Stimulated activated naive CD8-positive, alpha-beta T cell treated with anti-CD3 and anti-CD28 coated beads, Interleukin-15, amount 100 ng/mL, for 72 hours (primary cell): ENCODE measurements at regions not wholly inside any gene's neighbourhood (a gene's known extent, or its start where the extent isn't known, plus 50 kb on each side); places are given as distances from the start of the nearest gene placed in this dataset.

Source experiments
- ATAC-seq: fragments of 150-1000 bp; cut with Tn5 transposase; 2 replicates; pipeline ENCODE4 v1.10.0; 2021; ENCODE audit warnings: mild to moderate bottlenecking, moderate library complexity
- DNase-seq, 2 donors: peaks; one replicate each; pipeline ENCODE4 v3.0.0; 2021 to 2022
- H3K27ac Mint-ChIP-seq, 2 donors: one replicate each; pipeline ENCODE4 v1.8.0; 2022; ENCODE audit warnings: mild to moderate bottlenecking in 2 of 2, mixed read lengths in 2 of 2, moderate library complexity in 2 of 2
- H3K27me3 Mint-ChIP-seq: one replicate; pipeline ENCODE4 v1.8.0; 2022; ENCODE audit warnings: mixed read lengths
- H3K4me1 Mint-ChIP-seq: one replicate; pipeline ENCODE4 v1.8.0; 2022; ENCODE audit warnings: mild to moderate bottlenecking, mixed read lengths
- H3K4me3 Mint-ChIP-seq, 2 donors: one replicate each; pipeline ENCODE4 v1.8.0; 2022; ENCODE audit warnings: mild to moderate bottlenecking in 2 of 2, mixed read lengths in 2 of 2, moderate library complexity in 1 of 2
- H3K9me3 Mint-ChIP-seq, 2 donors: one replicate each; pipeline ENCODE4 v1.8.0; 2022; ENCODE audit warnings: mixed read lengths in 2 of 2

GRCh38 chr15:99921101-99921500 lies 187.9 kb upstream of the LYSMD4 start:
- Mint-ChIP-seq H3K4me1 (peaks cover 9% of the 10 kb centered on the region), H3K27ac (no peak overlapping the region), H3K9me3 (no peaks in the 10 kb centered on the region), H3K27me3 (peaks cover 58% of the 10 kb centered on the region), H3K4me3 (no peak overlapping the region)
- no peak for ATAC-seq
- DNase-seq, result no peak

GRCh38 chr15:99918072-99918471 lies 184.8 kb upstream of the LYSMD4 start:
- Mint-ChIP-seq H3K4me3 (no peak overlapping the region), H3K4me1 (no peaks in the 10 kb centered on the region), H3K27ac (no peak overlapping the region), H3K27me3 (peaks cover 43% of the 10 kb centered on the region), H3K9me3 (no peaks in the 10 kb centered on the region)
- DNase-seq, result no peak
- no peak for ATAC-seq

DNA sequence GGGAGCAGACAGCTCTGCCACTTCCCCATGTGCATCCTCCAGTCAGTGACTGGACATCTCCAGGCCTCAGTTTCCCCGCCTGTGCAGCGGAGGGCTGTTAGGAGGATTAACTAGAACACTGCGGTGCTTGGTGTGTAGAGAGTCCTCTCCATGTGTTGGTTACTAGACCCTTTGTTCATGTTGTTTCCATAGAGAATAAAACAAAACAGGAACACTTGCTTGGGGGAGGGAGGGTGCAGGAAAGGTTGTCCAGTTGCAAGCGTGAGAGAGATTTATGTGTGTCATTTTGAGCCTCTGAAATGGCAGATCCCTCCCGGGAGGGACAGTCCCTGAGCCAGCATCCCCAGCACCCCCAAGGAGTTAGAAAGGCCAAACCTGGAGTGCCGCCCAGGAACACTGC lies 184.0 kb upstream of the LYSMD4 start:
- Mint-ChIP-seq H3K27me3 (peaks cover 39% of the 10 kb centered on the region), H3K9me3 (no peaks in the 10 kb centered on the region), H3K27ac (no peak overlapping the region), H3K4me3 (no peak overlapping the region), H3K4me1 (no peaks in the 10 kb centered on the region)
- ATAC-seq (no peak), DNase-seq (no peak)

GRCh38 chr15:99916668-99917223 lies 183.5 kb upstream of the LYSMD4 start:
- H3K27ac Mint-ChIP-seq, result no peak overlapping the region
- no peaks in the 10 kb centered on the region for H3K4me1 Mint-ChIP-seq
- ATAC-seq, result no peak
- H3K4me3 Mint-ChIP-seq, result no peak overlapping the region
- H3K27me3 Mint-ChIP-seq, result peaks cover 38% of the 10 kb centered on the region
- no peaks in the 10 kb centered on the region for H3K9me3 Mint-ChIP-seq
- no peak for DNase-seq

DNA sequence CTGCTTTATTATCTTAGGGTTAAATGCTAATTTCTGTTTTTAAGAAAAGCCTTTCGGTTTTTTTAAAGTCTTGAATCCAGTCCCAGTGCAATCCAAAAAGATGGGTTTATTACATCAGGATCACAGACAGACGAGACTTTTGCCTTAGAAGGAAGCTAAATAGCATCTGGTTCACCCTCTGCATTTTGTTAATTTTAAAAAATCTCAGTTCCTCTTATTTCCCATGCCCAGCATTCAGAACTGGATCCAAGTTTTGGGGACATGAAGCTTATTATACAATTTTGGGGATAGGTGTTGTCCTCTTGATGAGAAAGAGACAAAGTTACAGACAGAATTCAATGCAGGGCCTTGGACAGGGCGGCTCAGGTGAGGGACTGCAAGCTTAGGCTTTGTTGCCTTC lies 181.5 kb upstream of the LYSMD4 start:
- Mint-ChIP-seq H3K9me3 (no peaks in the 10 kb centered on the region), H3K4me1 (peaks cover 3% of the 10 kb centered on the region), H3K27me3 (peaks cover 26% of the 10 kb centered on the region), H3K27ac (no peak overlapping the region), H3K4me3 (no peak overlapping the region)
- no peak for ATAC-seq
- no peak for DNase-seq

DNA sequence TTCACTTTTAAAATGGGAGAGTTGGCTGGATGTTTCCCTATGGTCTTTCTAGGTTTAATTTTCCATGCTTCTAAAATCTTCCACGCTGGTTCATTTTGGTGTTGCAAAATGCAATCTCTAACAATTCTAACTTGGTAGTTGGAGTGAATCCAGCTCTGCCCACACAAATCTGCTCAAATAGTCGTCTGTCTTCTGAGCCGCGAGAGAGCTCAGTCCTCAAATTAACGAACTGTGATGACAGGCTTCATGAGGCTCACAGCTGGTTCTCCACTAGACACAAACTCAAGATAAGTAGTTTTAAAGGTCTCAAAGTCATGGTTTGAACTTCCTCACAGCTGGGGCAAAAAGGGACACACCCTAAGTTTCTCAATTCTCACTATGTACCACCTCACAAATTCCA lies 178.6 kb upstream of the LYSMD4 start:
- no peak for ATAC-seq
- no peak overlapping the region for H3K4me3 Mint-ChIP-seq
- no peak overlapping the region for H3K27ac Mint-ChIP-seq
- H3K9me3 Mint-ChIP-seq, result no peaks in the 10 kb centered on the region
- H3K4me1 Mint-ChIP-seq, result peaks cover 8% of the 10 kb centered on the region
- peaks cover 7% of the 10 kb centered on the region for H3K27me3 Mint-ChIP-seq
- DNase-seq, result no peak

DNA sequence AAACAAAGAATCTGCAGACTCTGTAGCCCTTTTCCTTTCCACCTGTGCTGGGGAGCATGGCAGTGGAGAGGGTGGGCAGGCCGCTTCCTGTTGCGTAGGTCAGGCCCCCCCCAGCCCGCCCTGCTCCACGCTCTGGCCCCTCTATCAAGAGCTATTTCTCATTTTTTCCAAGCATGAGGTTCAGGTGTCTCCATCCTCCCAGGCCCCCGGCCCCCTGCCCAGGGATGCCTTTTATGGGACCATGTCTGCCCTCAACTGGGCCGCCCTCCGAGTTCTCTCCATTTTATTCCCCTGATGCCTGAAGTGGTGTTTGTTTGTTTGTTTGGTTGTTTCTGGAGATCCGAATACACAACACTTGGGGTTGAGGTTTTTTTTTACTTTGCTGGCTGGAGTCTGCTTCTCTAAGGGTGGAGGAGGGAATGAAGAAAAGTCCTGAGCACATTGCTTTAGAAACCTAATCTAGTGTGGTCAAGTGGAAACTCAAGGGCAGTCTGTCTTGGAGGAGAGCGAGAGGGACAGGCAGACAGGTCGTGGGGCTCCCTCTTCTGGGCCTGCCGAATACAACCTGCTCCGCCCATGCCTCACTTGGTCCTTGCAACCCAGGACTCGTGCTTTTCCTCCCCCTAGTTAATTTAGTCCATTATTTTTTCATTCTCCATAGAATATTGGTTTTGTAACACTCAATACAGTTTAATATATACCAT lies 176.5 kb upstream of the LYSMD4 start:
- H3K27me3 Mint-ChIP-seq, result no peaks in the 10 kb centered on the region
- ATAC-seq (no peak), DNase-seq (no peak)
- peaks cover 8% of the 10 kb centered on the region for H3K4me1 Mint-ChIP-seq
- H3K4me3 Mint-ChIP-seq, result no peak overlapping the region
- H3K9me3 Mint-ChIP-seq, result no peaks in the 10 kb centered on the region
- no peak overlapping the region for H3K27ac Mint-ChIP-seq

DNA sequence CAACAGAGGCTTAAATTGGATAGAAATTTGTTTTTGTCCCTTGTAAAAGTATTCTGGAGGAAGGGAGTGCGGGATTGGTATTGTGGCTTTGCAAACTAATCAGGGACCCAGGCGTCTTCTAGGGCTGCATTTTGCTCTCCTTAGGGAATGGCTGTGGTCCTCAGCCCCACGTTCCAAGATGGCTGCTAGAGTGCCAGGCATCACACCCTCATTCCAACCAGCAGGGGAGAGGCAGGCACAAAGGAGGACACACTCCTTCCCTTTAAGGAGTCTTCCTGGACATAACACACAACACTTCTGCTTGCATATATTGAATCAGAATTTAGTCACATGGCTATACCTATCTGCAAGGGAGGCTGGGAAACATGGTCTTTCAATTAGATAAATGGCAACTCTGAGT lies 174.5 kb upstream of the LYSMD4 start:
- Mint-ChIP-seq H3K4me3 (no peak overlapping the region), H3K9me3 (no peaks in the 10 kb centered on the region), H3K27ac (no peak overlapping the region), H3K4me1 (peaks cover 8% of the 10 kb centered on the region), H3K27me3 (no peaks in the 10 kb centered on the region)
- DNase-seq (no peak), ATAC-seq (no peak)

GRCh38 chr15:99906793-99907192 lies 173.6 kb upstream of the LYSMD4 start:
- H3K4me3 Mint-ChIP-seq, result no peak overlapping the region
- H3K9me3 Mint-ChIP-seq, result no peaks in the 10 kb centered on the region
- no peaks in the 10 kb centered on the region for H3K27me3 Mint-ChIP-seq
- peaks cover 8% of the 10 kb centered on the region for H3K4me1 Mint-ChIP-seq
- ATAC-seq (no peak), DNase-seq (no peak)
- H3K27ac Mint-ChIP-seq, result no peak overlapping the region

GRCh38 chr15:99906311-99906710 lies 173.1 kb upstream of the LYSMD4 start:
- no peaks in the 10 kb centered on the region for H3K9me3 Mint-ChIP-seq
- no peak overlapping the region for H3K4me3 Mint-ChIP-seq
- ATAC-seq (no peak), DNase-seq (no peak)
- no peak overlapping the region for H3K27ac Mint-ChIP-seq
- peaks cover 8% of the 10 kb centered on the region for H3K4me1 Mint-ChIP-seq
- no peaks in the 10 kb centered on the region for H3K27me3 Mint-ChIP-seq

DNA sequence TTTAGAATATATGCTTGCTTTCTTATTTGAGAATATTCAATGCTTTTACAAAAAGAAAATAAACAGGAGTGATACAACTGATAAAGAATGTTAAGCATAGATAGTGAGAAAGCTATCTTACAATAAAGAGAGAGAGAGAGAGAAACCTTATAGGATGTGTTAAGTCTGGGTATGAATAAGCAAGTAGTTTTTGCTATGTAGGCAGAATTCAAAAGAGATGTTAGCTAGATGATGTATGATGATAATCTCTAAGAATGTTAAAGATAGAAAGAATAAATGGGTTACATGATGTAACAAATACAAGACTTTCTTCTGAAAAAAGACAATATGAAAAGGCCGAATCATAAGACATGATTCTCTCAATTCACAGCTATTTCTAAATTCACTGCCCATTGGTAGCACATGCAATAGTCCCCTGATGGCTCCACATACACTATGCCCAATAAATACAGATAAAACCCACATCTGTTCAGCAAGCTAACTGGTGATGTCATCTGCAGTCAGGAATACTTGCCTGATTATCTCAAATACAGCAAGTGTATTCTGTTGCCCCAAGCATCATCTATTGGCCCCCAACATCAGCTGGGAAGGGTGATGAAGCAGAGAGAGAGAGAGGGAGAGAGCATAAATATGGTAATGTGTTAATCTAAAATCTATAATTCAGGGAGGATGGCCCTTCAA lies 169.2 kb upstream of the LYSMD4 start:
- peaks cover 7 to 8% of the 10 kb centered on the region in 2 donors for H3K9me3 Mint-ChIP-seq
- no peak for ATAC-seq
- no peaks in the 10 kb centered on the region for H3K27me3 Mint-ChIP-seq
- no peak overlapping the region for H3K4me3 Mint-ChIP-seq
- H3K27ac Mint-ChIP-seq, result no peak overlapping the region
- no peak for DNase-seq
- no peaks in the 10 kb centered on the region for H3K4me1 Mint-ChIP-seq

DNA sequence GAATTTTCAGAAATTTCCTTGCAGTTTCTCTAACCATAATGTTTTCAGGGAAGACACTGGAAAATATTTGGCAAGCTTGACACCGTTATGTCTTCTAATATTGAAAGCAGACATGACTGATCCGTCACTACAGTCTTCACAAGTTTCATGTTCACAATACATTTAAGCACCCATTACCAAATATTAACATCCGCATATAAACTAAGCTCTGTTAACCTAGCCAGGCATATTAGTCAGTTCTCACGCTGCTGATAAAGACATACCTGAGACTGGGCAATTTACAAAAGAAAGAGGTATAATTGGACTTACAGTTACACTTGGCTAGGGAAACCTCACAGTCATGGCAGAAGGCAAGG lies 162.7 kb upstream of the LYSMD4 start:
- no peak for ATAC-seq
- Mint-ChIP-seq H3K4me3 (no peak overlapping the region), H3K9me3 (peaks cover 9% of the 10 kb centered on the region in 2 donors), H3K27ac (no peak overlapping the region), H3K27me3 (no peaks in the 10 kb centered on the region), H3K4me1 (no peaks in the 10 kb centered on the region)
- no peak for DNase-seq

DNA sequence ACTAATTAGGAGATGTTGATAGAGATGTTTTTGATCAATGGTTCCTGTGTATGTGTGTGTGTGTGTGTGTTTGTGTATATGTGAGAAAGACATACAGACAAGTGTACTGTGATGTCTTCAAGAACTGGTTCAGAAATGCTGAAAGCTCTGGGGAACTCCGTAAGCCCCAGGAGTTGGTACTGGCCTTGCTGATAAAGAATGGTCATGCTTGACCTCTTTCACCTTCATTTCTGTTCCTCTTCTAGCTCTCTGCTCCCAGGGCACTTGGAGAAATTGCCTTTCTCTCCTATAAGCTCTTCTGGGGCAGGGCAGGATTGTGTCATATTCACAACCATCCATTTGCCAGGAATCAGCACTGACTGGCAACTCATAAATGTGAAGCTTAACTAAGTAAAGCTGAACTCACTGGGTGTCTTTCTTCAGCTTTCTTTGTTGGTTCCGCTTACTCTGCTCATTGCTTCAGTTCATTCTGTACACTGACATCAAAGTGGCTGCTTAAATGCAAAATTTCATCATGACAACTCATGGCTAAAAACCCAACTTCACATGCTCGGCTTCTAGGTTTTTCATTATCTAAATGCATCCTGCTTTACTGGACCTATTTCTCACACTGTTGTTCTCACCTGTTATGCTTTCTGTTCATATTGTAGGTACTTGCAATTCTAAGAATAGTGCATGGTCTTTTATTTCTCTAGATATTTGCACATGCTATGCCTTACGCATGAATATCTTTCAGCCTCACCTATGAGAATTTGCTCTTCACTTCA lies 162.1 kb upstream of the LYSMD4 start:
- no peak overlapping the region for H3K27ac Mint-ChIP-seq
- H3K9me3 Mint-ChIP-seq, result peaks cover 9% of the 10 kb centered on the region in 2 donors
- DNase-seq (no peak), ATAC-seq (no peak)
- no peaks in the 10 kb centered on the region for H3K4me1 Mint-ChIP-seq
- H3K27me3 Mint-ChIP-seq, result no peaks in the 10 kb centered on the region
- no peak overlapping the region for H3K4me3 Mint-ChIP-seq

- H3K9me3 Mint-ChIP-seq, result peaks cover 0 to 7% of the 10 kb centered on the region in 2 donors
- ATAC-seq (no peak), DNase-seq (no peak)
- H3K27ac Mint-ChIP-seq, result no peak overlapping the region
- H3K4me3 Mint-ChIP-seq, result no peak overlapping the region
- H3K27me3 Mint-ChIP-seq, result no peaks in the 10 kb centered on the region
- no peaks in the 10 kb centered on the region for H3K4me1 Mint-ChIP-seq
Measured at GRCh38 chr15:99878835-99879234, 145.6 kb upstream of the LYSMD4 start.

- Mint-ChIP-seq H3K4me3 (no peak overlapping the region), H3K27me3 (no peaks in the 10 kb centered on the region), H3K9me3 (no peaks in the 10 kb centered on the region), H3K4me1 (no peaks in the 10 kb centered on the region), H3K27ac (no peak overlapping the region)
- DNase-seq, result no peak
- no peak for ATAC-seq
Measured at GRCh38 chr15:99873451-99873850, 140.2 kb upstream of the LYSMD4 start.
